GM23338 (cell line): ENCODE measurements at regions not wholly inside any gene's neighbourhood (a gene's known extent, or its start where the extent isn't known, plus 50 kb on each side); places are given as distances from the start of the nearest gene placed in this dataset.

Experiments used
- ATAC-seq: fragments of 200-7000 bp; cut with Tn5 transposase; 3 replicates; pipeline ENCODE4 v1.9.1; 2020
- DNase-seq: peaks from one replicate; pipeline ENCODE4 v3.0.0-alpha.2; 2015; ENCODE audit warnings: low spot score
- H2AFZ ChIP-seq: fragments of 200-600 bp; sonication (generic); 2 replicates; pipeline ENCODE4 v1.8.0; 2016; ENCODE audit warnings: antibody characterized with exemption, mild to moderate bottlenecking, moderate library complexity
- H3F3A ChIP-seq: fragments of 200-600 bp; sonication (generic); replicated peaks from 2 replicates; pipeline ENCODE4 v1.8.0; 2017; ENCODE audit warnings: antibody characterized with exemption, mixed run types, low read depth
- H3K27ac ChIP-seq: fragments of 200-600 bp; sonication (generic); 2 replicates; pipeline ENCODE4 v1.6.1; 2016; ENCODE audit warnings: low read depth
- H3K27me3 ChIP-seq: fragments of 200-600 bp; sonication (generic); 2 replicates; pipeline ENCODE4 v1.8.0; 2016; ENCODE audit warnings: mild to moderate bottlenecking, mixed run types, moderate library complexity; ENCODE audit not compliant: insufficient read depth
- H3K36me3 ChIP-seq: fragments of 200-600 bp; sonication (generic); 2 replicates; pipeline ENCODE4 v1.8.0; 2016; ENCODE audit warnings: mild to moderate bottlenecking; ENCODE audit not compliant: insufficient read depth
- H3K4me1 ChIP-seq: fragments of 200-600 bp; sonication (generic); 2 replicates; pipeline ENCODE4 v1.8.0; 2016; ENCODE audit warnings: mild to moderate bottlenecking, moderate library complexity; ENCODE audit not compliant: insufficient read depth
- H3K4me2 ChIP-seq: fragments of 200-600 bp; sonication (generic); 2 replicates; pipeline ENCODE4 v1.7.1; 2017; ENCODE audit warnings: mixed run types
- H3K4me3 ChIP-seq: fragments of 200-600 bp; sonication (generic); 2 replicates; pipeline ENCODE4 v1.6.1; 2016; ENCODE audit warnings: mixed run types
- H3K79me2 ChIP-seq: fragments of 200-600 bp; sonication (generic); replicated peaks from 2 replicates; pipeline ENCODE4 v1.8.0; 2017; ENCODE audit warnings: mild to moderate bottlenecking; ENCODE audit not compliant: insufficient read depth
- H3K9me2 ChIP-seq: fragments of 200-600 bp; sonication (generic); 2 replicates; pipeline ENCODE4 v1.8.0; 2017; ENCODE audit not compliant: insufficient read depth
- H4K20me1 ChIP-seq: fragments of 200-600 bp; sonication (generic); replicated peaks from 2 replicates; pipeline ENCODE4 v1.8.0; 2017; ENCODE audit warnings: mild to moderate bottlenecking; ENCODE audit not compliant: insufficient read depth
- H3K27ac Mint-ChIP-seq: 2 replicates; pipeline ENCODE4 v1.8.0; 2020; ENCODE audit warnings: inconsistent platforms, mild to moderate bottlenecking, moderate library complexity, mixed read lengths
- H3K27me3 Mint-ChIP-seq: 3 replicates; pipeline ENCODE4 v1.8.0; 2022; ENCODE audit warnings: low read depth, mild to moderate bottlenecking, moderate library complexity, mixed read lengths, inconsistent platforms; ENCODE audit not compliant: insufficient read depth, poor library complexity
- H3K36me3 Mint-ChIP-seq: 3 replicates; pipeline ENCODE4 v1.8.0; 2021; ENCODE audit warnings: low read depth, mild to moderate bottlenecking, inconsistent platforms, moderate library complexity, mixed read lengths
- H3K4me1 Mint-ChIP-seq: 3 replicates; pipeline ENCODE4 v1.8.0; 2020; ENCODE audit warnings: mild to moderate bottlenecking, inconsistent platforms, mixed read lengths
- H3K4me3 Mint-ChIP-seq: 3 replicates; pipeline ENCODE4 v1.8.0; 2021; ENCODE audit warnings: moderate library complexity, mild to moderate bottlenecking, inconsistent platforms, mixed read lengths
- H3K9me3 Mint-ChIP-seq: 3 replicates; pipeline ENCODE4 v1.8.0; 2020; ENCODE audit warnings: moderate library complexity, mild to moderate bottlenecking, inconsistent platforms, mixed read lengths
- CREB1 ChIP-seq: fragments of 250-450 bp; sonication (Bioruptor Pico); IDR thresholded peaks from 2 replicates; pipeline ENCODE4 v1.5.0; 2020; ENCODE audit warnings: low read depth, mild to moderate bottlenecking, moderate library complexity
- EZH2 ChIP-seq: fragments of 200-600 bp; sonication (generic); IDR thresholded peaks from one replicate; pipeline ENCODE4 v1.8.0; 2017; ENCODE audit warnings: antibody characterized with exemption, mild to moderate bottlenecking, low read depth; ENCODE audit not compliant: unreplicated experiment
- EZH2phosphoT487 ChIP-seq: fragments of 200-600 bp; sonication (generic); IDR thresholded peaks from one replicate; pipeline ENCODE4 v1.8.1; 2018; ENCODE audit warnings: antibody characterized with exemption; ENCODE audit not compliant: unreplicated experiment
- JUNB ChIP-seq: IDR thresholded peaks from one replicate; pipeline ENCODE4 v1.6.1; 2016; ENCODE audit warnings: antibody characterized with exemption; ENCODE audit not compliant: unreplicated experiment
- NANOG ChIP-seq: IDR thresholded peaks from 2 replicates; pipeline ENCODE4 v1.6.1; 2016; ENCODE audit warnings: antibody characterized with exemption, borderline replicate concordance
- POLR2AphosphoS5 ChIP-seq: IDR thresholded peaks from 2 replicates; pipeline ENCODE4 v1.6.1; 2016; ENCODE audit warnings: antibody characterized with exemption, low read depth
- STAT1 ChIP-seq: IDR thresholded peaks from one replicate; pipeline ENCODE4 v1.6.1; 2016; ENCODE audit warnings: antibody characterized with exemption; ENCODE audit not compliant: unreplicated experiment
- ZNF114 ChIP-seq: fragments of 250-450 bp; sonication (Bioruptor Pico); IDR thresholded peaks from 2 replicates; pipeline ENCODE4 v1.5.0; 2020; ENCODE audit warnings: mild to moderate bottlenecking, moderate library complexity
- ZNF331 ChIP-seq: fragments of 250-450 bp; sonication (Bioruptor Pico); IDR thresholded peaks from 2 replicates; pipeline ENCODE4 v1.5.0; 2020; ENCODE audit warnings: low read depth, mild to moderate bottlenecking, moderate library complexity
- TF ChIP-seq, protein P1 (sequence below), 2 experiments: fragments of 200-600 bp in 1 of 2; sonication (generic) in 1 of 2; conservative IDR thresholded peaks; 2 replicates each; pipeline versions ENCODE4 v1.5.1 to v1.6.1; 2016 to 2017; ENCODE audit warnings: antibody characterized with exemption in 2 of 2, low read depth in 2 of 2, mild to moderate bottlenecking in 2 of 2, moderate library complexity in 1 of 2
- TF ChIP-seq, protein P2 (sequence below): fragments of 250-450 bp; sonication (Bioruptor Pico); IDR thresholded peaks from 2 replicates; pipeline ENCODE4 v1.5.0; 2020; ENCODE audit warnings: mild to moderate bottlenecking, moderate library complexity

GRCh38 chr3:56955492-56956111 lies 104.9 kb upstream of the SPATA12 start:
- Histone ChIP-seq H3K4me1 (peaks cover 6% of the 10 kb centered on the region; the same call in 1 of the 2 replicates), H3K9me2 (no peaks in the 10 kb centered on the region; the same call in 1 of the 2 replicates), H3F3A (no peaks in the 10 kb centered on the region), H3K79me2 (no peaks in the 10 kb centered on the region), H3K4me2 (no peak overlapping the region), H3K36me3 (no peaks in the 10 kb centered on the region), H3K27ac (no peak overlapping the region), H3K4me3 (no peak overlapping the region), H4K20me1 (no peaks in the 10 kb centered on the region), H3K27me3 (no peaks in the 10 kb centered on the region), H2AFZ (no peak overlapping the region)
- TF ChIP-seq ZNF331 (CRISPR knock-in tag) (no peak), POLR2AphosphoS5 (no peak), EZH2phosphoT487 (no peak), CREB1 (CRISPR knock-in tag) (no peak), EZH2 (no peak), JUNB (no peak), STAT1 (no peak), ZNF114 (CRISPR knock-in tag) (no peak), NANOG (no peak)
- TF ChIP-seq, protein P1, sequence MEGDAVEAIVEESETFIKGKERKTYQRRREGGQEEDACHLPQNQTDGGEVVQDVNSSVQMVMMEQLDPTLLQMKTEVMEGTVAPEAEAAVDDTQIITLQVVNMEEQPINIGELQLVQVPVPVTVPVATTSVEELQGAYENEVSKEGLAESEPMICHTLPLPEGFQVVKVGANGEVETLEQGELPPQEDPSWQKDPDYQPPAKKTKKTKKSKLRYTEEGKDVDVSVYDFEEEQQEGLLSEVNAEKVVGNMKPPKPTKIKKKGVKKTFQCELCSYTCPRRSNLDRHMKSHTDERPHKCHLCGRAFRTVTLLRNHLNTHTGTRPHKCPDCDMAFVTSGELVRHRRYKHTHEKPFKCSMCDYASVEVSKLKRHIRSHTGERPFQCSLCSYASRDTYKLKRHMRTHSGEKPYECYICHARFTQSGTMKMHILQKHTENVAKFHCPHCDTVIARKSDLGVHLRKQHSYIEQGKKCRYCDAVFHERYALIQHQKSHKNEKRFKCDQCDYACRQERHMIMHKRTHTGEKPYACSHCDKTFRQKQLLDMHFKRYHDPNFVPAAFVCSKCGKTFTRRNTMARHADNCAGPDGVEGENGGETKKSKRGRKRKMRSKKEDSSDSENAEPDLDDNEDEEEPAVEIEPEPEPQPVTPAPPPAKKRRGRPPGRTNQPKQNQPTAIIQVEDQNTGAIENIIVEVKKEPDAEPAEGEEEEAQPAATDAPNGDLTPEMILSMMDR (conservative IDR thresholded peaks at IDR 0.05; ENCODE audit: low read depth in 2 of 2): no peak
- TF ChIP-seq, protein P2, sequence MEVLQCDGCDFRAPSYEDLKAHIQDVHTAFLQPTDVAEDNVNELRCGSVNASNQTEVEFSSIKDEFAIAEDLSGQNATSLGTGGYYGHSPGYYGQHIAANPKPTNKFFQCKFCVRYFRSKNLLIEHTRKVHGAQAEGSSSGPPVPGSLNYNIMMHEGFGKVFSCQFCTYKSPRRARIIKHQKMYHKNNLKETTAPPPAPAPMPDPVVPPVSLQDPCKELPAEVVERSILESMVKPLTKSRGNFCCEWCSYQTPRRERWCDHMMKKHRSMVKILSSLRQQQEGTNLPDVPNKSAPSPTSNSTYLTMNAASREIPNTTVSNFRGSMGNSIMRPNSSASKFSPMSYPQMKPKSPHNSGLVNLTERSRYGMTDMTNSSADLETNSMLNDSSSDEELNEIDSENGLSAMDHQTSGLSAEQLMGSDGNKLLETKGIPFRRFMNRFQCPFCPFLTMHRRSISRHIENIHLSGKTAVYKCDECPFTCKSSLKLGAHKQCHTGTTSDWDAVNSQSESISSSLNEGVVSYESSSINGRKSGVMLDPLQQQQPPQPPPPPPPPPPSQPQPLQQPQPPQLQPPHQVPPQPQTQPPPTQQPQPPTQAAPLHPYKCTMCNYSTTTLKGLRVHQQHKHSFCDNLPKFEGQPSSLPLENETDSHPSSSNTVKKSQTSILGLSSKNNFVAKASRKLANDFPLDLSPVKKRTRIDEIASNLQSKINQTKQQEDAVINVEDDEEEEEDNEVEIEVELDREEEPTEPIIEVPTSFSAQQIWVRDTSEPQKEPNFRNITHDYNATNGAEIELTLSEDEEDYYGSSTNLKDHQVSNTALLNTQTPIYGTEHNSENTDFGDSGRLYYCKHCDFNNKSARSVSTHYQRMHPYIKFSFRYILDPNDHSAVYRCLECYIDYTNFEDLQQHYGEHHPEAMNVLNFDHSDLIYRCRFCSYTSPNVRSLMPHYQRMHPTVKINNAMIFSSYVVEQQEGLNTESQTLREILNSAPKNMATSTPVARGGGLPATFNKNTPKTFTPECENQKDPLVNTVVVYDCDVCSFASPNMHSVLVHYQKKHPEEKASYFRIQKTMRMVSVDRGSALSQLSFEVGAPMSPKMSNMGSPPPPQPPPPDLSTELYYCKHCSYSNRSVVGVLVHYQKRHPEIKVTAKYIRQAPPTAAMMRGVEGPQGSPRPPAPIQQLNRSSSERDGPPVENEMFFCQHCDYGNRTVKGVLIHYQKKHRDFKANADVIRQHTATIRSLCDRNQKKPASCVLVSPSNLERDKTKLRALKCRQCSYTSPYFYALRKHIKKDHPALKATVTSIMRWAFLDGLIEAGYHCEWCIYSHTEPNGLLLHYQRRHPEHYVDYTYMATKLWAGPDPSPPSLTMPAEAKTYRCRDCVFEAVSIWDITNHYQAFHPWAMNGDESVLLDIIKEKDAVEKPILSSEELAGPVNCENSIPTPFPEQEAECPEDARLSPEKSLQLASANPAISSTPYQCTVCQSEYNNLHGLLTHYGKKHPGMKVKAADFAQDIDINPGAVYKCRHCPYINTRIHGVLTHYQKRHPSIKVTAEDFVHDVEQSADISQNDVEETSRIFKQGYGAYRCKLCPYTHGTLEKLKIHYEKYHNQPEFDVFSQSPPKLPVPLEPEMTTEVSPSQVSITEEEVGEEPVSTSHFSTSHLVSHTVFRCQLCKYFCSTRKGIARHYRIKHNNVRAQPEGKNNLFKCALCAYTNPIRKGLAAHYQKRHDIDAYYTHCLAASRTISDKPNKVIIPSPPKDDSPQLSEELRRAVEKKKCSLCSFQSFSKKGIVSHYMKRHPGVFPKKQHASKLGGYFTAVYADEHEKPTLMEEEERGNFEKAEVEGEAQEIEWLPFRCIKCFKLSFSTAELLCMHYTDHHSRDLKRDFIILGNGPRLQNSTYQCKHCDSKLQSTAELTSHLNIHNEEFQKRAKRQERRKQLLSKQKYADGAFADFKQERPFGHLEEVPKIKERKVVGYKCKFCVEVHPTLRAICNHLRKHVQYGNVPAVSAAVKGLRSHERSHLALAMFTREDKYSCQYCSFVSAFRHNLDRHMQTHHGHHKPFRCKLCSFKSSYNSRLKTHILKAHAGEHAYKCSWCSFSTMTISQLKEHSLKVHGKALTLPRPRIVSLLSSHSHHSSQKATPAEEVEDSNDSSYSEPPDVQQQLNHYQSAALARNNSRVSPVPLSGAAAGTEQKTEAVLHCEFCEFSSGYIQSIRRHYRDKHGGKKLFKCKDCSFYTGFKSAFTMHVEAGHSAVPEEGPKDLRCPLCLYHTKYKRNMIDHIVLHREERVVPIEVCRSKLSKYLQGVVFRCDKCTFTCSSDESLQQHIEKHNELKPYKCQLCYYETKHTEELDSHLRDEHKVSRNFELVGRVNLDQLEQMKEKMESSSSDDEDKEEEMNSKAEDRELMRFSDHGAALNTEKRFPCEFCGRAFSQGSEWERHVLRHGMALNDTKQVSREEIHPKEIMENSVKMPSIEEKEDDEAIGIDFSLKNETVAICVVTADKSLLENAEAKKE (CRISPR knock-in tag): no peak
- Mint-ChIP-seq H3K9me3 (no peaks in the 10 kb centered on the region), H3K27ac (no peak overlapping the region), H3K4me3 (no peak overlapping the region), H3K27me3 (no peaks in the 10 kb centered on the region), H3K4me1 (peaks cover 8% of the 10 kb centered on the region), H3K36me3 (no peaks in the 10 kb centered on the region)
- no peak for DNase-seq
- no peak for ATAC-seq
